Activated T-helper 17 cell treated with anti-CD3 and anti-CD28 coated beads, Interleukin-2, amount 50 U/mL, for 72 hours (primary cell): ENCODE measurements at regions not wholly inside any gene's neighbourhood (a gene's known extent, or its start where the extent isn't known, plus 50 kb on each side); places are given as distances from the start of the nearest gene placed in this dataset.

Experiments
- ATAC-seq: fragments of 150-1000 bp; cut with Tn5 transposase; replicated peaks from 2 replicates; pipeline ENCODE4 v1.10.0; 2021; ENCODE audit warnings: mild to moderate bottlenecking, moderate library complexity
- H3K27ac Mint-ChIP-seq: one replicate; pipeline ENCODE4 v1.8.0; 2022; ENCODE audit warnings: mixed read lengths
- H3K27me3 Mint-ChIP-seq: one replicate; pipeline ENCODE4 v1.8.0; 2022; ENCODE audit warnings: mixed read lengths
- H3K36me3 Mint-ChIP-seq: one replicate; pipeline ENCODE4 v1.8.0; 2022; ENCODE audit warnings: low read depth, mild to moderate bottlenecking, mixed read lengths
- H3K4me1 Mint-ChIP-seq: one replicate; pipeline ENCODE4 v1.8.0; 2022; ENCODE audit warnings: mixed read lengths
- H3K4me3 Mint-ChIP-seq: one replicate; pipeline ENCODE4 v1.8.0; 2022; ENCODE audit warnings: mild to moderate bottlenecking, mixed read lengths
- H3K9me3 Mint-ChIP-seq: one replicate; pipeline ENCODE4 v1.8.0; 2022; ENCODE audit warnings: mixed read lengths

- H3K4me3 Mint-ChIP-seq: no peak overlapping the region
- no peak overlapping the region for H3K27ac Mint-ChIP-seq
- no peaks in the 10 kb centered on the region for H3K4me1 Mint-ChIP-seq
- no peaks in the 10 kb centered on the region for H3K27me3 Mint-ChIP-seq
- no peaks in the 10 kb centered on the region for H3K36me3 Mint-ChIP-seq
- H3K9me3 Mint-ChIP-seq: peaks cover 13% of the 10 kb centered on the region
- no peak for ATAC-seq
Measured at GRCh38 chr12:29844667-29845066, 60.9 kb upstream of the TMTC1 start.

GRCh38 chr12:29843036-29843435 lies 59.3 kb upstream of the TMTC1 start:
- no peak for ATAC-seq
- Mint-ChIP-seq H3K4me3 (no peak overlapping the region), H3K9me3 (peaks cover 21% of the 10 kb centered on the region), H3K4me1 (no peaks in the 10 kb centered on the region), H3K27me3 (no peaks in the 10 kb centered on the region), H3K27ac (no peak overlapping the region), H3K36me3 (no peaks in the 10 kb centered on the region)

DNA sequence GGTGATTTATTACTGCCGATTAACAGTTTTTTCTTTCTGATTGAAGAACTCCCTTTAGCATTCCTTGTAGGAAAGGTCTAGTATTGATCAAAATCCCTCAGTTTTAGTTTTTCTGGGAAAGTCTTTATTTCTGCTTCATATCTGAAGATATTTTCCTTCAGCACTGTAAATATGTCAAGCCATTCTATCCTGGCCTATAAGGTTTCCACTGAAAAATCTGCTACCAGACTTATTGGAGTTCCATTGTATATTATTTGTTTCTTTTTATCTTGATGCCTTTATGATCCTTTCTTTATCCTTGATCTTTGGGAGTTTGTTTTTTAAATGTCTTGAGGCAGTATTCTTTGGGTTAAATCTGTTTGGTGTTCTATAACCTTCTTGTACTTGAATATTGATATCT lies 55.0 kb upstream of the TMTC1 start:
- Mint-ChIP-seq H3K27me3 (no peaks in the 10 kb centered on the region), H3K4me1 (no peaks in the 10 kb centered on the region), H3K9me3 (peaks cover 19% of the 10 kb centered on the region), H3K36me3 (no peaks in the 10 kb centered on the region), H3K27ac (no peak overlapping the region), H3K4me3 (no peak overlapping the region)
- ATAC-seq: no peak
